Tibial artery (tissue), 4 donors: ENCODE measurements at regions not wholly inside any gene's neighbourhood (a gene's known extent, or its start where the extent isn't known, plus 50 kb on each side); places are given as distances from the start of the nearest gene placed in this dataset.

ENCODE experiments used
- DNase-seq, 2 donors: peaks; one replicate each; pipeline ENCODE4 v3.0.0-alpha.2; 2019
- H3K27ac ChIP-seq, 2 donors: fragments of 200-600 bp; sonication (generic) in 1 of 2; 1 replicate in 1 of 2; 2 replicates in 1 of 2; pipeline ENCODE4 v1.5.1; 2018 to 2019; ENCODE audit warnings: mild to moderate bottlenecking in 1 of 2
- H3K27me3 ChIP-seq, 2 donors: fragments of 200-600 bp; sonication (generic) in 1 of 2; one replicate each; pipeline versions ENCODE4 v1.5.1 to v1.6.0; 2016 to 2019
- H3K36me3 ChIP-seq, 3 donors: fragments of 200-600 bp; sonication (generic) in 2 of 3; one replicate each; pipeline ENCODE4 v1.5.1; 2016 to 2019; ENCODE audit warnings: mild to moderate bottlenecking in 2 of 3
- H3K4me1 ChIP-seq, 4 donors: fragments of 200-600 bp; sonication (generic) in 2 of 4; 1 replicate in 3 of 4; 2 replicates in 1 of 4; pipeline ENCODE4 v1.5.1; 2016 to 2019
- H3K4me3 ChIP-seq, 2 donors: fragments of 200-600 bp; sonication (generic) in 1 of 2; 1 replicate in 1 of 2; 2 replicates in 1 of 2; pipeline ENCODE4 v1.5.1; 2018 to 2019; ENCODE audit warnings: mild to moderate bottlenecking in 2 of 2
- H3K9me3 ChIP-seq, 3 donors: fragments of 200-600 bp; sonication (generic) in 1 of 3; one replicate each; pipeline ENCODE4 v1.5.1; 2016 to 2019
- CTCF ChIP-seq, 2 experiments: fragments of 200-600 bp in 1 of 2; fragments of 450-650 bp in 1 of 2; IDR thresholded peaks; one replicate each; pipeline ENCODE4 v1.5.1; 2017 to 2019; ENCODE audit warnings: antibody characterized with exemption in 2 of 2, mild to moderate bottlenecking in 1 of 2, moderate library complexity in 1 of 2
- intact Hi-C: fragments of 100-400 bp; cut with DNase I; formaldehyde crosslinking; loops from one replicate; pipeline ENCODE4 v1.15.0; 2023; ENCODE audit warnings: low total_unique reads

- Histone ChIP-seq H3K36me3 (no peaks in the 10 kb centered on the region), H3K27me3 (no peaks in the 10 kb centered on the region), H3K4me1 (no peaks in the 10 kb centered on the region), H3K4me3 (no peak overlapping the region), H3K9me3 (no peaks in the 10 kb centered on the region), H3K27ac (no peak overlapping the region)
- DNase-seq = peak in 1 of 2 donors; percentile 60
- intact Hi-C loops = no loop called here
- no peak for TF ChIP-seq CTCF (IDR thresholded peaks at IDR 0.05)
Measured at GRCh38 chr2:5867056-5867455, 174.9 kb downstream of the SOX11 start.

- no peaks in the 10 kb centered on the region for H3K36me3 ChIP-seq
- no peak for TF ChIP-seq CTCF (IDR thresholded peaks at IDR 0.05)
Measured at GRCh38 chr2:5868931-5869330, 176.7 kb downstream of the SOX11 start.

GRCh38 chr2:5869936-5870335 lies 177.8 kb downstream of the SOX11 start:
- H3K27me3 ChIP-seq = no peaks in the 10 kb centered on the region
- no peak for DNase-seq
- intact Hi-C loops = no loop called here
- no peak for TF ChIP-seq CTCF (IDR thresholded peaks at IDR 0.05)
- no peaks in the 10 kb centered on the region for H3K36me3 ChIP-seq
- H3K27ac ChIP-seq = no peak overlapping the region
- H3K4me1 ChIP-seq = no peaks in the 10 kb centered on the region
- no peaks in the 10 kb centered on the region for H3K9me3 ChIP-seq
- H3K4me3 ChIP-seq = no peak overlapping the region

More at GRCh38 chr2:5868931-5869330, 176.7 kb downstream of the SOX11 start:
- Histone ChIP-seq H3K4me1 (no peaks in the 10 kb centered on the region), H3K27me3 (no peaks in the 10 kb centered on the region), H3K27ac (no peak overlapping the region), H3K4me3 (no peak overlapping the region), H3K9me3 (no peaks in the 10 kb centered on the region)
- intact Hi-C loops = no loop called here
- DNase-seq = no peak

- Histone ChIP-seq H3K27me3 (no peaks in the 10 kb centered on the region), H3K27ac (no peak overlapping the region), H3K4me3 (no peak overlapping the region), H3K4me1 (no peaks in the 10 kb centered on the region), H3K36me3 (no peaks in the 10 kb centered on the region), H3K9me3 (no peaks in the 10 kb centered on the region)
- TF ChIP-seq CTCF (IDR thresholded peaks at IDR 0.05) = no peak
- DNase-seq = no peak
- intact Hi-C loops = no loop called here
Measured at GRCh38 chr2:5877360-5877759, 185.2 kb downstream of the SOX11 start.

GRCh38 chr2:5885451-5886173 lies 193.4 kb downstream of the SOX11 start:
- intact Hi-C loops = no loop called here
- no peak for DNase-seq
- no peak overlapping the region for H3K27ac ChIP-seq
- H3K4me3 ChIP-seq = no peak overlapping the region
- no peaks in the 10 kb centered on the region for H3K27me3 ChIP-seq
- no peaks in the 10 kb centered on the region for H3K9me3 ChIP-seq
- no peaks in the 10 kb centered on the region for H3K4me1 ChIP-seq
- H3K36me3 ChIP-seq = no peaks in the 10 kb centered on the region
- no peak for TF ChIP-seq CTCF (IDR thresholded peaks at IDR 0.05)

- no peak overlapping the region for H3K27ac ChIP-seq
- H3K36me3 ChIP-seq = no peaks in the 10 kb centered on the region
- TF ChIP-seq CTCF (IDR thresholded peaks at IDR 0.05) = no peak
- H3K9me3 ChIP-seq = no peaks in the 10 kb centered on the region
- DNase-seq = no peak
- no peaks in the 10 kb centered on the region for H3K4me1 ChIP-seq
- intact Hi-C loops = no loop called here
- H3K27me3 ChIP-seq = no peaks in the 10 kb centered on the region
- no peak overlapping the region for H3K4me3 ChIP-seq
Measured at GRCh38 chr2:5886462-5886861, 194.3 kb downstream of the SOX11 start.
